ENCODE measurements at regions not wholly inside any gene's neighbourhood (a gene's known extent, or its start where the extent isn't known, plus 50 kb on each side); places are given as distances from the start of the nearest gene placed in this dataset.

GRCh38 chr5:26692952-26693351 lies 345.4 kb downstream of the CDH9 start:
- no peak for TF ChIP-seq POLR2AphosphoS5 (IDR thresholded peaks at IDR 0.05; ENCODE audit: low read depth, low read length)
- no peak for TF ChIP-seq POLR2A (IDR thresholded peaks at IDR 0.05; ENCODE audit: low read depth, low read length)
- no peak for TF ChIP-seq TAF1 (IDR thresholded peaks at IDR 0.05; ENCODE audit: low read depth, low read length)
- no peak for TF ChIP-seq POU2F2 (IDR thresholded peaks at IDR 0.05; ENCODE audit: low read depth, low read length)
